ENCODE measurements at regions not wholly inside any gene's neighbourhood (a gene's known extent, or its start where the extent isn't known, plus 50 kb on each side); places are given as distances from the start of the nearest gene placed in this dataset.

DNA sequence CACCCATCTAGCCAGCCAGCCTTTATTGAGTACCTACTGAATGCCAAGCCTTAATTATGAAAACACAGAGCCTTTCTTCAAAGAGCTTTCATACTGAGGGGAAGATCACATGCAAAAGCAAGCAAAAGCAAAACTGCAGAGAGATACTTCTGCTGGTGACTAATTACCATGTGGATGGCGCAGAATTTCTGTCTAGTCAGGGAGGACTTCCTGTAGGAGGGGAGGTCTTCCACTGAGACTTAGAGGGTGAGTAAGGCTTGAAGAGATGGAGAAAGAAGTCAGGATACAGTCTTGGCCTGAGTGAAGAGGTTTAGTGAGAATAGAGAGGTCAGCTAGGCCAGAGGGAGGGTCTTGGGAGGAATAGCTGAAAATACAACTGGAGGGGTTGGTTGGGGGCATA, 53.9 kb upstream of the CCL2 start:
- H3K9me3 ChIP-seq: no peaks in the 10 kb centered on the region
- TF ChIP-seq POLR2AphosphoS5 (IDR thresholded peaks at IDR 0.05): no peak
- TF ChIP-seq, protein P1, sequence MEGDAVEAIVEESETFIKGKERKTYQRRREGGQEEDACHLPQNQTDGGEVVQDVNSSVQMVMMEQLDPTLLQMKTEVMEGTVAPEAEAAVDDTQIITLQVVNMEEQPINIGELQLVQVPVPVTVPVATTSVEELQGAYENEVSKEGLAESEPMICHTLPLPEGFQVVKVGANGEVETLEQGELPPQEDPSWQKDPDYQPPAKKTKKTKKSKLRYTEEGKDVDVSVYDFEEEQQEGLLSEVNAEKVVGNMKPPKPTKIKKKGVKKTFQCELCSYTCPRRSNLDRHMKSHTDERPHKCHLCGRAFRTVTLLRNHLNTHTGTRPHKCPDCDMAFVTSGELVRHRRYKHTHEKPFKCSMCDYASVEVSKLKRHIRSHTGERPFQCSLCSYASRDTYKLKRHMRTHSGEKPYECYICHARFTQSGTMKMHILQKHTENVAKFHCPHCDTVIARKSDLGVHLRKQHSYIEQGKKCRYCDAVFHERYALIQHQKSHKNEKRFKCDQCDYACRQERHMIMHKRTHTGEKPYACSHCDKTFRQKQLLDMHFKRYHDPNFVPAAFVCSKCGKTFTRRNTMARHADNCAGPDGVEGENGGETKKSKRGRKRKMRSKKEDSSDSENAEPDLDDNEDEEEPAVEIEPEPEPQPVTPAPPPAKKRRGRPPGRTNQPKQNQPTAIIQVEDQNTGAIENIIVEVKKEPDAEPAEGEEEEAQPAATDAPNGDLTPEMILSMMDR (IDR thresholded peaks at IDR 0.05): no peak
- TF ChIP-seq POLR2A (IDR thresholded peaks at IDR 0.05): no peak
- no peak for TF ChIP-seq EP300 (IDR thresholded peaks at IDR 0.05)
- H3K27ac ChIP-seq: no peak overlapping the region
- DNase-seq (ENCODE audit: low spot score in 2 of 2): no peak
- no peaks in the 10 kb centered on the region for H3K36me3 ChIP-seq
- H3K4me3 ChIP-seq: no peak overlapping the region
- 56% methylated on average over 1 of the region's 1 CpG for WGBS
- H3K27me3 ChIP-seq: peaks cover 10% of the 10 kb centered on the region
- peaks cover 46% of the 10 kb centered on the region for H3K4me1 ChIP-seq

DNA sequence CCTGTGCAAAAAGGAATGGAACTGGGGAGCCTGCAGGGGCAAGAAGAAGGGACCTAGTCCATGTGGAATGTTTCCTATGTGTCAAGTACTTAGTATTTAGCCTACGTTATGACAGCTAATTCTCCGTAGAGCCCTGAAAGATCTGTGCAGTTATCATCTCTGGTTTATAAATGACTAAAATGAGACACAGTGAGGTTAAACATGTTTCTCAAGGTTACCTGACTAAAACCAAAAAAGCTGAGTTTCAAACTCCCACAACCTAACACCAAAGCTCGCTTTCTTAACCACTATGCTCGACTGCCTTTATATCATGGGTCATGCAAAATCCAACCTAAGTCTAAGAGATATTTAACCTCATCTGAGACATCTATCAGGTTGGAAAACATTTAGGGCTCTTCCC, 53.3 kb upstream of the CCL2 start:
- H3K27ac ChIP-seq: no peak overlapping the region
- WGBS: 69% methylated on average over 4 of the region's 4 CpGs
- no peak for DNase-seq (ENCODE audit: low spot score in 2 of 2)
- H3K36me3 ChIP-seq: no peaks in the 10 kb centered on the region
- peaks cover 51% of the 10 kb centered on the region for H3K4me1 ChIP-seq
- H3K9me3 ChIP-seq: no peaks in the 10 kb centered on the region
- peaks cover 10% of the 10 kb centered on the region for H3K27me3 ChIP-seq
- no peak for TF ChIP-seq EP300 (IDR thresholded peaks at IDR 0.05)
- TF ChIP-seq POLR2AphosphoS5 (IDR thresholded peaks at IDR 0.05): no peak
- TF ChIP-seq POLR2A (IDR thresholded peaks at IDR 0.05): no peak
- TF ChIP-seq, protein P1 (IDR thresholded peaks at IDR 0.05): no peak
- H3K4me3 ChIP-seq: no peak overlapping the region

DNA sequence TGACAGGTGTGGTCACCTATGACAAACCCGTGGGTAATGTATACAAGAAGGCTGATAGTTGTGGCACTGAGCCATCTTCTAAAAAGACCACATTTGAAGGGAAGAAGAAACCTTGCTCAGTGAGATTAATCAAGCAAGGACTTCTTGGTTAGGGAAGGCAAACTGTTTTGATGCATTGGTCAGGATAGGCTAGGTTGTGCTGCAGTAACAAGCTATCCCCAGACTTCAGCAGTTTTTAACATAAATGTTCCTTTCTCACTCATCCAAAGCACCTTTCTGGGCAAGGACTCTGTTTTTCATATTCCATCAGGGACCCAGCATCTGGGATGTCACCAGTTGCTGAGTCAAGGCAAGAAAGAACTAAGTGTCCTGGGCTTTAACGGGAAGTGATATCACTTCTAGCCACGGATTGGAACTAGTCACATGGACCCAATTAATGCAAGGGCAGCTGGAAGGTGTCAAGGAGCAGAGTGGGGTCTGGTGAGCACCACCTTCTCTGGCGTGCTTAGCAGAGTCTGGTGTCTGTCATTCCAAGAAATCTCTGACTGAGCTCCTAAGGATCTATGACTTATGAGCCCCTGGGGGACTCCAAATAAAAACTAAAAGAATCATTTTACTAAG, 52.0 kb upstream of the CCL2 start:
- DNase-seq (ENCODE audit: low spot score in 2 of 2): no peak
- 47% methylated on average over 4 of the region's 4 CpGs for WGBS
- H3K9me3 ChIP-seq: no peaks in the 10 kb centered on the region
- peaks cover 5% of the 10 kb centered on the region for H3K27me3 ChIP-seq
- peak in 1 of 3 donors; percentile 38 for TF ChIP-seq POLR2AphosphoS5 (IDR thresholded peaks at IDR 0.05)
- no peak for TF ChIP-seq EP300 (IDR thresholded peaks at IDR 0.05)
- H3K27ac ChIP-seq: no peak overlapping the region
- no peaks in the 10 kb centered on the region for H3K36me3 ChIP-seq
- H3K4me3 ChIP-seq: no peak overlapping the region
- H3K4me1 ChIP-seq: peaks cover 51% of the 10 kb centered on the region

DNA sequence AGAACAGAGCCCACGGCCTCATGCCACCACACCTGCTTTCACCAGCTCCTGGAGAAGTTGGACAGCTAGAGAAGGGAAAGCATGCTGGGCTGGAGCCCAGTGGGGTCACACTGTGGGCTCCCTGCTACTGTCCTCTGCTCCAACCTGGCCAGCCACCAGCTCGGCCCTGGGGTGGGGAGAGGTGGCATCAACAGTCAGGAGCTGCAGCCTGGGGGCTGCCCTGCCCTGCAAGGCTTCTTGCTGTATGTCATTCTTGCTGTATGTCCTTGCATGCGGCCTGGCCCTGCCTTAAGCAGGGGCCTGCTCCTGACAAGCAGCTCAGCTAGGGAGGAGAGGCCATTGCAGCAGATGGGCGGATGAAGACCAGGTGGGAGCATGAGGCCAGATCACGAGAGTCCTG, 50.7 kb upstream of the CCL2 start:
- H3K36me3 ChIP-seq: no peaks in the 10 kb centered on the region
- H3K9me3 ChIP-seq: no peaks in the 10 kb centered on the region
- no peaks in the 10 kb centered on the region for H3K27me3 ChIP-seq
- no peak overlapping the region for H3K4me3 ChIP-seq
- WGBS: 100% methylated on average over 2 of the region's 5 CpGs
- TF ChIP-seq EP300 (IDR thresholded peaks at IDR 0.05) (no peak), POLR2A (IDR thresholded peaks at IDR 0.05) (no peak), POLR2AphosphoS5 (IDR thresholded peaks at IDR 0.05) (no peak)
- TF ChIP-seq, protein P1 (IDR thresholded peaks at IDR 0.05): no peak
- peaks cover 51% of the 10 kb centered on the region for H3K4me1 ChIP-seq
- no peak overlapping the region for H3K27ac ChIP-seq
- DNase-seq (ENCODE audit: low spot score in 2 of 2): no peak
